ENCODE measurements at regions not wholly inside any gene's neighbourhood (a gene's known extent, or its start where the extent isn't known, plus 50 kb on each side); places are given as distances from the start of the nearest gene placed in this dataset.

GRCh38 chr3:99481561-99481960 is 156.8 kb upstream of the COL8A1 start:
- no CpG with 5 or more reads among the region's 2 CpGs for WGBS (ENCODE audit: extremely low coverage, insufficient coverage, low lambda C conversion rate)
- Histone ChIP-seq H3K56ac (ENCODE audit: low read length) (no peak overlapping the region), H3K4ac (ENCODE audit: low read depth, low read length) (no peak overlapping the region), H4K8ac (ENCODE audit: low read depth, low read length) (no peak overlapping the region), H4K5ac (ENCODE audit: low read length) (no peak overlapping the region), H3K4me3 (ENCODE audit: low read length) (no peak overlapping the region), H3K9ac (ENCODE audit: low read length) (no peak overlapping the region), H3K36me3 (ENCODE audit: control insufficient read depth, insufficient read depth, low read length) (no peaks in the 10 kb centered on the region), H3K27ac (ENCODE audit: low read depth, low read length) (no peak overlapping the region), H3K18ac (ENCODE audit: low read length) (no peak overlapping the region), H3K27me3 (ENCODE audit: insufficient read depth, low read length, poor library complexity) (no peaks in the 10 kb centered on the region), H2AK5ac (ENCODE audit: low read length) (no peak overlapping the region), H3K23ac (ENCODE audit: low read length) (no peak overlapping the region), H3K79me2 (ENCODE audit: control insufficient read depth, insufficient read depth, low read length) (no peaks in the 10 kb centered on the region), H3K79me1 (ENCODE audit: low read length) (no peaks in the 10 kb centered on the region), H3K4me1 (ENCODE audit: control insufficient read depth, low read depth, low read length) (no peaks in the 10 kb centered on the region), H2BK5ac (ENCODE audit: low read length) (no peak overlapping the region), H2BK120ac (ENCODE audit: low read depth, low read length) (no peak overlapping the region), H2BK15ac (replicated peaks; ENCODE audit: low read depth) (no peak overlapping the region), H3K4me2 (ENCODE audit: low read length) (no peak overlapping the region)
- no peak for DNase-seq

GRCh38 chr3:99479768-99480167 is 158.6 kb upstream of the COL8A1 start:
- H3K79me1 ChIP-seq (ENCODE audit: low read length) = no peaks in the 10 kb centered on the region
- H2AK5ac ChIP-seq (ENCODE audit: low read length) = no peak overlapping the region
- no CpG with 5 or more reads among the region's 2 CpGs for WGBS (ENCODE audit: extremely low coverage, insufficient coverage, low lambda C conversion rate)
- no peak overlapping the region for H2BK15ac ChIP-seq (replicated peaks; ENCODE audit: low read depth)
- H3K36me3 ChIP-seq (ENCODE audit: control insufficient read depth, insufficient read depth, low read length) = no peaks in the 10 kb centered on the region
- no peak overlapping the region for H4K8ac ChIP-seq (ENCODE audit: low read depth, low read length)
- H3K79me2 ChIP-seq (ENCODE audit: control insufficient read depth, insufficient read depth, low read length) = no peaks in the 10 kb centered on the region
- H3K4me1 ChIP-seq (ENCODE audit: control insufficient read depth, low read depth, low read length) = no peaks in the 10 kb centered on the region
- no peak overlapping the region for H3K9ac ChIP-seq (ENCODE audit: low read length)
- H3K23ac ChIP-seq (ENCODE audit: low read length) = no peak overlapping the region
- H3K27me3 ChIP-seq (ENCODE audit: insufficient read depth, low read length, poor library complexity) = no peaks in the 10 kb centered on the region
- no peak overlapping the region for H3K56ac ChIP-seq (ENCODE audit: low read length)
- no peak overlapping the region for H3K4ac ChIP-seq (ENCODE audit: low read depth, low read length)
- no peak overlapping the region for H4K5ac ChIP-seq (ENCODE audit: low read length)
- no peak overlapping the region for H3K4me2 ChIP-seq (ENCODE audit: low read length)
- no peak for DNase-seq
- no peak overlapping the region for H2BK120ac ChIP-seq (ENCODE audit: low read depth, low read length)
- H2BK5ac ChIP-seq (ENCODE audit: low read length) = no peak overlapping the region
- no peak overlapping the region for H3K4me3 ChIP-seq (ENCODE audit: low read length)
- no peak overlapping the region for H3K27ac ChIP-seq (ENCODE audit: low read depth, low read length)
- H3K18ac ChIP-seq (ENCODE audit: low read length) = no peak overlapping the region

GRCh38 chr3:99477650-99478049 is 160.7 kb upstream of the COL8A1 start:
- H3K18ac ChIP-seq (ENCODE audit: low read length) = no peak overlapping the region
- no CpG with 5 or more reads among the region's 1 CpG for WGBS (ENCODE audit: extremely low coverage, insufficient coverage, low lambda C conversion rate)
- H3K36me3 ChIP-seq (ENCODE audit: control insufficient read depth, insufficient read depth, low read length) = no peaks in the 10 kb centered on the region
- no peak overlapping the region for H3K4me3 ChIP-seq (ENCODE audit: low read length)
- no peaks in the 10 kb centered on the region for H3K79me1 ChIP-seq (ENCODE audit: low read length)
- H2BK120ac ChIP-seq (ENCODE audit: low read depth, low read length) = no peak overlapping the region
- no peak overlapping the region for H2BK5ac ChIP-seq (ENCODE audit: low read length)
- H3K56ac ChIP-seq (ENCODE audit: low read length) = no peak overlapping the region
- no peaks in the 10 kb centered on the region for H3K79me2 ChIP-seq (ENCODE audit: control insufficient read depth, insufficient read depth, low read length)
- H2BK15ac ChIP-seq (replicated peaks; ENCODE audit: low read depth) = no peak overlapping the region
- H3K4ac ChIP-seq (ENCODE audit: low read depth, low read length) = no peak overlapping the region
- H3K27me3 ChIP-seq (ENCODE audit: insufficient read depth, low read length, poor library complexity) = no peaks in the 10 kb centered on the region
- H3K23ac ChIP-seq (ENCODE audit: low read length) = no peak overlapping the region
- no peak overlapping the region for H4K5ac ChIP-seq (ENCODE audit: low read length)
- no peak overlapping the region for H3K27ac ChIP-seq (ENCODE audit: low read depth, low read length)
- H4K8ac ChIP-seq (ENCODE audit: low read depth, low read length) = no peak overlapping the region
- no peak overlapping the region for H3K4me2 ChIP-seq (ENCODE audit: low read length)
- no peak overlapping the region for H3K9ac ChIP-seq (ENCODE audit: low read length)
- no peak overlapping the region for H2AK5ac ChIP-seq (ENCODE audit: low read length)
- no peak for DNase-seq
- no peaks in the 10 kb centered on the region for H3K4me1 ChIP-seq (ENCODE audit: control insufficient read depth, low read depth, low read length)

- no peaks in the 10 kb centered on the region for H3K79me1 ChIP-seq (ENCODE audit: low read length)
- H3K27ac ChIP-seq (ENCODE audit: low read depth, low read length) = no peak overlapping the region
- no peak overlapping the region for H3K56ac ChIP-seq (ENCODE audit: low read length)
- no peaks in the 10 kb centered on the region for H3K4me1 ChIP-seq (ENCODE audit: control insufficient read depth, low read depth, low read length)
- H3K23ac ChIP-seq (ENCODE audit: low read length) = no peak overlapping the region
- no CpG with 5 or more reads among the region's 2 CpGs for WGBS (ENCODE audit: extremely low coverage, insufficient coverage, low lambda C conversion rate)
- no peaks in the 10 kb centered on the region for H3K27me3 ChIP-seq (ENCODE audit: insufficient read depth, low read length, poor library complexity)
- no peak overlapping the region for H3K4ac ChIP-seq (ENCODE audit: low read depth, low read length)
- no peak overlapping the region for H4K5ac ChIP-seq (ENCODE audit: low read length)
- H2BK15ac ChIP-seq (replicated peaks; ENCODE audit: low read depth) = no peak overlapping the region
- H3K18ac ChIP-seq (ENCODE audit: low read length) = no peak overlapping the region
- DNase-seq = no peak
- no peak overlapping the region for H2BK5ac ChIP-seq (ENCODE audit: low read length)
- no peak overlapping the region for H4K8ac ChIP-seq (ENCODE audit: low read depth, low read length)
- no peaks in the 10 kb centered on the region for H3K36me3 ChIP-seq (ENCODE audit: control insufficient read depth, insufficient read depth, low read length)
- H3K9ac ChIP-seq (ENCODE audit: low read length) = no peak overlapping the region
- H3K4me2 ChIP-seq (ENCODE audit: low read length) = no peak overlapping the region
- no peak overlapping the region for H2BK120ac ChIP-seq (ENCODE audit: low read depth, low read length)
- H2AK5ac ChIP-seq (ENCODE audit: low read length) = no peak overlapping the region
- no peaks in the 10 kb centered on the region for H3K79me2 ChIP-seq (ENCODE audit: control insufficient read depth, insufficient read depth, low read length)
- H3K4me3 ChIP-seq (ENCODE audit: low read length) = no peak overlapping the region
Measured at GRCh38 chr3:99475229-99475628, 163.2 kb upstream of the COL8A1 start.

GRCh38 chr3:99474776-99475175 is 163.6 kb upstream of the COL8A1 start:
- H3K23ac ChIP-seq (ENCODE audit: low read length) = no peak overlapping the region
- no peak for DNase-seq
- H3K4me1 ChIP-seq (ENCODE audit: control insufficient read depth, low read depth, low read length) = no peaks in the 10 kb centered on the region
- no peaks in the 10 kb centered on the region for H3K79me2 ChIP-seq (ENCODE audit: control insufficient read depth, insufficient read depth, low read length)
- H3K36me3 ChIP-seq (ENCODE audit: control insufficient read depth, insufficient read depth, low read length) = no peaks in the 10 kb centered on the region
- H4K5ac ChIP-seq (ENCODE audit: low read length) = no peak overlapping the region
- no peak overlapping the region for H3K27ac ChIP-seq (ENCODE audit: low read depth, low read length)
- H2BK5ac ChIP-seq (ENCODE audit: low read length) = no peak overlapping the region
- H3K4me2 ChIP-seq (ENCODE audit: low read length) = no peak overlapping the region
- H4K8ac ChIP-seq (ENCODE audit: low read depth, low read length) = no peak overlapping the region
- H2BK15ac ChIP-seq (replicated peaks; ENCODE audit: low read depth) = no peak overlapping the region
- no peak overlapping the region for H3K4me3 ChIP-seq (ENCODE audit: low read length)
- H3K18ac ChIP-seq (ENCODE audit: low read length) = no peak overlapping the region
- H3K79me1 ChIP-seq (ENCODE audit: low read length) = no peaks in the 10 kb centered on the region
- H3K4ac ChIP-seq (ENCODE audit: low read depth, low read length) = no peak overlapping the region
- H3K9ac ChIP-seq (ENCODE audit: low read length) = no peak overlapping the region
- no peak overlapping the region for H3K56ac ChIP-seq (ENCODE audit: low read length)
- no peak overlapping the region for H2BK120ac ChIP-seq (ENCODE audit: low read depth, low read length)
- no peak overlapping the region for H2AK5ac ChIP-seq (ENCODE audit: low read length)
- no peaks in the 10 kb centered on the region for H3K27me3 ChIP-seq (ENCODE audit: insufficient read depth, low read length, poor library complexity)

- Histone ChIP-seq H3K4ac (ENCODE audit: low read depth, low read length) (no peak overlapping the region), H3K27me3 (ENCODE audit: insufficient read depth, low read length, poor library complexity) (no peaks in the 10 kb centered on the region), H3K36me3 (ENCODE audit: control insufficient read depth, insufficient read depth, low read length) (no peaks in the 10 kb centered on the region), H4K8ac (ENCODE audit: low read depth, low read length) (no peak overlapping the region), H3K79me1 (ENCODE audit: low read length) (no peaks in the 10 kb centered on the region), H2BK15ac (replicated peaks; ENCODE audit: low read depth) (no peak overlapping the region), H3K18ac (ENCODE audit: low read length) (no peak overlapping the region), H4K5ac (ENCODE audit: low read length) (no peak overlapping the region), H3K4me2 (ENCODE audit: low read length) (no peak overlapping the region), H3K27ac (ENCODE audit: low read depth, low read length) (no peak overlapping the region), H2AK5ac (ENCODE audit: low read length) (no peak overlapping the region), H3K79me2 (ENCODE audit: control insufficient read depth, insufficient read depth, low read length) (no peaks in the 10 kb centered on the region), H3K9ac (ENCODE audit: low read length) (no peak overlapping the region), H2BK120ac (ENCODE audit: low read depth, low read length) (no peak overlapping the region), H3K56ac (ENCODE audit: low read length) (no peak overlapping the region), H2BK5ac (ENCODE audit: low read length) (no peak overlapping the region), H3K23ac (ENCODE audit: low read length) (no peak overlapping the region), H3K4me1 (ENCODE audit: control insufficient read depth, low read depth, low read length) (no peaks in the 10 kb centered on the region), H3K4me3 (ENCODE audit: low read length) (no peak overlapping the region)
- no CpG with 5 or more reads among the region's 2 CpGs for WGBS (ENCODE audit: extremely low coverage, insufficient coverage, low lambda C conversion rate)
- no peak for DNase-seq
Measured at GRCh38 chr3:99473321-99473751, 165.1 kb upstream of the COL8A1 start.
